Colonic mucosa (tissue), 4 donors: ENCODE measurements at regions not wholly inside any gene's neighbourhood (a gene's known extent, or its start where the extent isn't known, plus 50 kb on each side); places are given as distances from the start of the nearest gene placed in this dataset.

Source experiments
- DNase-seq: peaks from one replicate; pipeline ENCODE4 v3.0.0-alpha.2; 2020
- H3K27ac ChIP-seq: fragments of 200-600 bp; one replicate; pipeline ENCODE4 v1.8.0; 2021
- H3K27me3 ChIP-seq: fragments of 200-600 bp; one replicate; pipeline ENCODE4 v1.8.0; 2021
- H3K36me3 ChIP-seq: fragments of 200-600 bp; one replicate; pipeline ENCODE4 v1.8.0; 2021
- H3K4me1 ChIP-seq: fragments of 200-600 bp; one replicate; pipeline ENCODE4 v1.8.0; 2021; ENCODE audit warnings: mild to moderate bottlenecking
- H3K4me3 ChIP-seq: fragments of 200-600 bp; one replicate; pipeline ENCODE4 v1.8.0; 2021
- H3K9ac ChIP-seq, 2 donors: one replicate each; pipeline ENCODE4 v1.7.0; 2013; ENCODE audit warnings: control low read depth in 2 of 2, low read depth in 2 of 2, low read length in 2 of 2
- H3K9me3 ChIP-seq: fragments of 200-600 bp; one replicate; pipeline ENCODE4 v1.8.0; 2021
- intact Hi-C: fragments of 100-400 bp; cut with DNase I; formaldehyde crosslinking; loops from one replicate; pipeline ENCODE4 v1.14.1; 2022
- TF ChIP-seq, protein P1 (sequence below): fragments of 200-600 bp; IDR thresholded peaks from one replicate; pipeline ENCODE4 v1.8.0; 2022; ENCODE audit warnings: antibody characterized with exemption, mild to moderate bottlenecking
- donor health status: healthy.
- donor health status: DM: no; HTN: no; CAD: no.
- donor health status: DM: no; HTN: no; CAD: no.

DNA sequence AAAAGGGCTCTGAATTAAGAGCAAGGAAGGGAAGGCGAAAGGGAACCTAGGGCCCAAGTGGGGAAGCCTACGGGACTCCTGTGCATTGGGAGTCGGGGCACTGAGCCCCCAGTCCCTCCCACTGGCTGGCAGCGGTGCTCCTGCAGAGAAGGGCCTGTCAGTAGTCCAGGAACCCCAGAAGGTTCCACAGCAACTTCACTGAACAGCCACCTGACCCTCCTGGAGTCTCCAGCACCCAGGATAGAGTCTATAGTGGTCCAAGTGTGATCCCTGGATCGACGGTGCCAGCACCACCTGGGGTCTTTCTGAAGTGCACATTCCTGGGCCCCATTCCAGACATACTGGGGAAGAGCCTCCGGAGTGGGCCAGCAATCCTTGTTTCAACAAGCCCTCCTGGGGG, 100.0 kb upstream of the B3GAT1 start:
- TF ChIP-seq, protein P1, sequence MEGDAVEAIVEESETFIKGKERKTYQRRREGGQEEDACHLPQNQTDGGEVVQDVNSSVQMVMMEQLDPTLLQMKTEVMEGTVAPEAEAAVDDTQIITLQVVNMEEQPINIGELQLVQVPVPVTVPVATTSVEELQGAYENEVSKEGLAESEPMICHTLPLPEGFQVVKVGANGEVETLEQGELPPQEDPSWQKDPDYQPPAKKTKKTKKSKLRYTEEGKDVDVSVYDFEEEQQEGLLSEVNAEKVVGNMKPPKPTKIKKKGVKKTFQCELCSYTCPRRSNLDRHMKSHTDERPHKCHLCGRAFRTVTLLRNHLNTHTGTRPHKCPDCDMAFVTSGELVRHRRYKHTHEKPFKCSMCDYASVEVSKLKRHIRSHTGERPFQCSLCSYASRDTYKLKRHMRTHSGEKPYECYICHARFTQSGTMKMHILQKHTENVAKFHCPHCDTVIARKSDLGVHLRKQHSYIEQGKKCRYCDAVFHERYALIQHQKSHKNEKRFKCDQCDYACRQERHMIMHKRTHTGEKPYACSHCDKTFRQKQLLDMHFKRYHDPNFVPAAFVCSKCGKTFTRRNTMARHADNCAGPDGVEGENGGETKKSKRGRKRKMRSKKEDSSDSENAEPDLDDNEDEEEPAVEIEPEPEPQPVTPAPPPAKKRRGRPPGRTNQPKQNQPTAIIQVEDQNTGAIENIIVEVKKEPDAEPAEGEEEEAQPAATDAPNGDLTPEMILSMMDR = no peak
- DNase-seq = no peak

GRCh38 chr11:134511255-134511654, 99.2 kb upstream of the B3GAT1 start:
- no peak for DNase-seq
- no peaks in the 10 kb centered on the region for H3K36me3 ChIP-seq
- H3K9ac ChIP-seq = no peak overlapping the region
- TF ChIP-seq, protein P1 = no peak
- peaks cover 8% of the 10 kb centered on the region for H3K4me1 ChIP-seq
- H3K27ac ChIP-seq = no peak overlapping the region
- no peaks in the 10 kb centered on the region for H3K27me3 ChIP-seq
- no peaks in the 10 kb centered on the region for H3K9me3 ChIP-seq
- H3K4me3 ChIP-seq = no peak overlapping the region
- intact Hi-C loops = no loop called here

More for the DNA sequence above, 100.0 kb upstream of the B3GAT1 start:
- Histone ChIP-seq H3K4me3 (no peak overlapping the region), H3K4me1 (peaks cover 8% of the 10 kb centered on the region), H3K9me3 (no peaks in the 10 kb centered on the region), H3K27me3 (no peaks in the 10 kb centered on the region), H3K9ac (no peak overlapping the region), H3K27ac (no peak overlapping the region), H3K36me3 (no peaks in the 10 kb centered on the region)
- intact Hi-C loops = no loop called here

GRCh38 chr11:134510233-134511040, 98.4 kb upstream of the B3GAT1 start:
- intact Hi-C loops = no loop called here
- Histone ChIP-seq H3K36me3 (no peaks in the 10 kb centered on the region), H3K27ac (no peak overlapping the region), H3K4me3 (no peak overlapping the region), H3K9me3 (no peaks in the 10 kb centered on the region), H3K9ac (no peak overlapping the region), H3K27me3 (no peaks in the 10 kb centered on the region), H3K4me1 (peaks cover 8% of the 10 kb centered on the region)
- no peak for DNase-seq
- TF ChIP-seq, protein P1 = no peak

DNA sequence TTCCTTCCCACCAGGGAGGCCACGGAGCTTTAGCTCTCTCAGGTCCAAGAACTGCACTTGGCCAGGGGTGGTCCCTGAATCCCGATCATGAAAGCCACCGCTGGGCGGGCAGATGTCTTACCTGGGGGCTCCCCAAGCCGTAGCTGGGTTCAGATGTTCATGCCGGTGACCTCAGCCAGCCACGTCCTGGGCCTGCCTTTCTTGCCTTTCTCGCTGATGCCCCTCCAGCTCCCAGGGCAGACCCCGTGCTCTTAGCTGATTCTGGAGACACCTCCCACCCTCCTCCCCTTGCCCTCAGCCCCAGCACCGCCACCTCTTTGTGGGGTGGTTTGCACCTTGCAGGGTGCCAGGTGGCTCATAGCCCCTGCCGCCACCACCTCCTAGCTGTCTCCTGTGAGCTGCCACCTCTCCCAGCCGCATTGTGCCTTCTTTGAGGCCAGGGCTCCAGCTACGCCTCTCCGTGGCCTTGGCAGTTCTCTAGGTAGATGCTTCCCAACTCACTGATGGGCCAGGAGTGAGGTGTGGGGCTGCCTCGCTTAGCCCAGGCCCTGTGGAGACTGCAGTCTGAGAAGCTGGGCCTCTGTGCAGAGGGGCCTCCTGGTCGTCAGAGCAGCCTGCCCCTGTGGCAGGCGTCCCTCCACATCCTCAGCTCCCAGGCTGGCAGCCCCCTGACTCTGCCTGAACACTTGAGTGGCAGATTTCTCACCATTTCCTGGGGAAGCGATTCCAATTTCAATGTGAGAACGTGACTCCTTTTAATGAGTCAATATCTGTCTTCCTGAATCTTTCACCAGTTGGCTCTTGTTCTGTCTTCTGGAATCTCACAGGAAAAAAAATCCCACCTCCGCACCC, 97.6 kb upstream of the B3GAT1 start:
- no peak overlapping the region for H3K9ac ChIP-seq
- no peak overlapping the region for H3K4me3 ChIP-seq
- no peaks in the 10 kb centered on the region for H3K9me3 ChIP-seq
- H3K4me1 ChIP-seq = no peaks in the 10 kb centered on the region
- intact Hi-C loops = no loop called here
- no peaks in the 10 kb centered on the region for H3K36me3 ChIP-seq
- TF ChIP-seq, protein P1 = no peak
- no peaks in the 10 kb centered on the region for H3K27me3 ChIP-seq
- no peak for DNase-seq
- no peak overlapping the region for H3K27ac ChIP-seq

GRCh38 chr11:134508219-134508990, 96.4 kb upstream of the B3GAT1 start:
- no peaks in the 10 kb centered on the region for H3K36me3 ChIP-seq
- no peaks in the 10 kb centered on the region for H3K4me1 ChIP-seq
- H3K27ac ChIP-seq = no peak overlapping the region
- no peak for DNase-seq
- no peaks in the 10 kb centered on the region for H3K9me3 ChIP-seq
- intact Hi-C loops = no loop called here
- TF ChIP-seq, protein P1 = no peak
- no peak overlapping the region for H3K9ac ChIP-seq
- no peak overlapping the region for H3K4me3 ChIP-seq
- no peaks in the 10 kb centered on the region for H3K27me3 ChIP-seq
